Astrocyte of the spinal cord (primary cell): ENCODE measurements at regions not wholly inside any gene's neighbourhood (a gene's known extent, or its start where the extent isn't known, plus 50 kb on each side); places are given as distances from the start of the nearest gene placed in this dataset.
"Not testable (repeated sequence)": the region's sequence is repeated elsewhere in the genome, so short reads cannot be mapped to it uniquely, and the experiment has no call there.

Source experiments
- DNase-seq: peaks from one replicate; pipeline ENCODE4 v3.0.0; 2011; ENCODE audit warnings: low read depth, low spot score
- H3K4me3 ChIP-seq: 2 replicates; pipeline ENCODE4 v1.5.1; 2011; ENCODE audit warnings: low read depth, mild to moderate bottlenecking, low read length, moderate library complexity
- CTCF ChIP-seq: IDR thresholded peaks from 2 replicates; pipeline ENCODE4 v1.5.1; 2012; ENCODE audit warnings: low read depth, mild to moderate bottlenecking, low read length, inconsistent platforms
- in situ Hi-C: cut with HindIII; loops from 2 replicates; pipeline ENCODE4 v1.10.0; 2017; ENCODE audit warnings: low sequenced_read_pairs

- in situ Hi-C loops: no loop called here
- DNase-seq: peak; percentile 2
- H3K4me3 ChIP-seq: no peak overlapping the region
- TF ChIP-seq CTCF: no peak
These were observed 1666.9 kb upstream of the WWC1 start for GRCh38 chr5:166624573-166624972.

- TF ChIP-seq CTCF: no peak
- DNase-seq: peak; percentile 19
- H3K4me3 ChIP-seq: no peak overlapping the region
- in situ Hi-C loops: no loop called here
These were observed 1666.1 kb upstream of the WWC1 start for GRCh38 chr5:166625210-166625865.

- TF ChIP-seq CTCF: no peak
- no peak for DNase-seq
- in situ Hi-C loops: no loop called here
- no peak overlapping the region for H3K4me3 ChIP-seq
These were observed 1654.2 kb upstream of the WWC1 start for GRCh38 chr5:166637295-166637694.

GRCh38 chr5:166639151-166639550, 1652.3 kb upstream of the WWC1 start:
- in situ Hi-C loops: no loop called here
- no peak overlapping the region for H3K4me3 ChIP-seq
- DNase-seq: no peak
- no peak for TF ChIP-seq CTCF

- H3K4me3 ChIP-seq, in situ Hi-C loops, DNase-seq: not testable (repeated sequence)
These were observed 1651.3 kb upstream of the WWC1 start for GRCh38 chr5:166640136-166640535.

- no peak for TF ChIP-seq CTCF
- in situ Hi-C loops: no loop called here
- no peak for DNase-seq
- H3K4me3 ChIP-seq: no peak overlapping the region
These were observed 1642.7 kb upstream of the WWC1 start for GRCh38 chr5:166648736-166649135.

GRCh38 chr5:166649676-166650075, 1641.8 kb upstream of the WWC1 start:
- no peak for DNase-seq
- TF ChIP-seq CTCF: no peak
- in situ Hi-C loops: no loop called here
- no peak overlapping the region for H3K4me3 ChIP-seq
